ENCODE measurements at regions not wholly inside any gene's neighbourhood (a gene's known extent, or its start where the extent isn't known, plus 50 kb on each side); places are given as distances from the start of the nearest gene placed in this dataset.

DNA sequence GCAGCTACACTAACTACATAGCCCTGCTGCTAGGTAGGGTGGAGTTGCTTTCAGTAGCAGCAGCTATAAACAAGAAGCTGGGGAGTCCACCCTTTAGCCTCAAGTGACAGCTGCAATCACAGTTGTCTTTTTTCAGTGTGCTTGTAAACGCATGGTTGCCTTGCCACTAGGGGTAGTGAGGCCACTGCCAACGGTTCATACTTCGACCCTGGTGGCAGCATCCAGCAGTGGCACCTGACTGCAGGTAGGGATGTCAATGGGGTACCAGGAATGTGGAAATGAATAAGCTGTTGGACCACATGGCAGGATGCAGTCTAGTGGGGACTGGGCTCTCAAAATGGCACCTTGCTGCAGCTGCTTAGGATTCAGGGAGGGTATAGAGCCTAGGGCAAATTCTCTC, 367.2 kb downstream of the RASEF start (continued):
- TF ChIP-seq PHF8 (IDR thresholded peaks at IDR 0.05; ENCODE audit: borderline replicate concordance, low read depth) (no peak), NR3C1 (IDR thresholded peaks at IDR 0.05) (no peak), SREBF2 (IDR thresholded peaks at IDR 0.05) (no peak), ZSCAN20 (CRISPR knock-in tag; IDR thresholded peaks at IDR 0.05) (no peak), HEYL (CRISPR knock-in tag; IDR thresholded peaks at IDR 0.05) (no peak), RNF2 (IDR thresholded peaks at IDR 0.05; ENCODE audit: borderline replicate concordance, low read depth) (no peak), ZFP36 (IDR thresholded peaks at IDR 0.05; ENCODE audit: borderline replicate concordance, partially characterized antibody) (no peak)

DNA sequence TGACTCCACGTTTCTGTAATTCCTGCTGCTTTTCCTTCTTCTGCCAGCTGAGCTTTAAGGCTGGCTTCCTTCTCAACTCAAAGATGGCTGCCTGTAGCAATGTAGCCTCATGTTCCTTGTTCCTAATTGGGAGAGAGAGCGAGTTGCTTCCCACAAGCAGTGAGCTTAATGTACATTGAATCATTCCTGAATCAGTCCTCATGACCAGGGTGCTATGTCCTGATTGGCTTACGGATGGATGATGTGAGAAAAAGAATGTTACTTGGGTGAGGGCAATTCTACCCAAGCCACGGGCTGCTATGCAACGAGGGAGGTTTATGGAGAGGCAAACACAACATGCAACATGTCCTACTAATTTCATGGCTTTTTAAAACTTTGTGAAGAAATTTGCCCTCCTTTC, 356.2 kb downstream of the RASEF start:
- TF ChIP-seq TP53 (CRISPR knock-in tag; IDR thresholded peaks at IDR 0.05) (no peak), ZFP36 (IDR thresholded peaks at IDR 0.05; ENCODE audit: borderline replicate concordance, partially characterized antibody) (no peak), FOXS1 (CRISPR knock-in tag; IDR thresholded peaks at IDR 0.05) (no peak), POLR2AphosphoS2 (conservative IDR thresholded peaks at IDR 0.05; ENCODE audit: low read length) (no peak), FOSB (CRISPR knock-in tag; IDR thresholded peaks at IDR 0.05) (no peak), SMC3 (IDR thresholded peaks at IDR 0.05) (no peak)
- TF ChIP-seq, protein P1, sequence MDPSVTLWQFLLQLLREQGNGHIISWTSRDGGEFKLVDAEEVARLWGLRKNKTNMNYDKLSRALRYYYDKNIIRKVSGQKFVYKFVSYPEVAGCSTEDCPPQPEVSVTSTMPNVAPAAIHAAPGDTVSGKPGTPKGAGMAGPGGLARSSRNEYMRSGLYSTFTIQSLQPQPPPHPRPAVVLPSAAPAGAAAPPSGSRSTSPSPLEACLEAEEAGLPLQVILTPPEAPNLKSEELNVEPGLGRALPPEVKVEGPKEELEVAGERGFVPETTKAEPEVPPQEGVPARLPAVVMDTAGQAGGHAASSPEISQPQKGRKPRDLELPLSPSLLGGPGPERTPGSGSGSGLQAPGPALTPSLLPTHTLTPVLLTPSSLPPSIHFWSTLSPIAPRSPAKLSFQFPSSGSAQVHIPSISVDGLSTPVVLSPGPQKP (IDR thresholded peaks at IDR 0.05; ENCODE audit: low read depth, low read length): no peak
- TF ChIP-seq, protein P2, sequence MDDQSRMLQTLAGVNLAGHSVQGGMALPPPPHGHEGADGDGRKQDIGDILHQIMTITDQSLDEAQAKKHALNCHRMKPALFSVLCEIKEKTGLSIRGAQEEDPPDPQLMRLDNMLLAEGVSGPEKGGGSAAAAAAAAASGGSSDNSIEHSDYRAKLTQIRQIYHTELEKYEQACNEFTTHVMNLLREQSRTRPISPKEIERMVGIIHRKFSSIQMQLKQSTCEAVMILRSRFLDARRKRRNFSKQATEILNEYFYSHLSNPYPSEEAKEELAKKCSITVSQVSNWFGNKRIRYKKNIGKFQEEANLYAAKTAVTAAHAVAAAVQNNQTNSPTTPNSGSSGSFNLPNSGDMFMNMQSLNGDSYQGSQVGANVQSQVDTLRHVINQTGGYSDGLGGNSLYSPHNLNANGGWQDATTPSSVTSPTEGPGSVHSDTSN (IDR thresholded peaks at IDR 0.05): no peak
- Histone ChIP-seq H3K4me2 (no peak overlapping the region), H3K9me3 (no peaks in the 10 kb centered on the region), H3K4me3 (no peak overlapping the region), H3K4me1 (no peaks in the 10 kb centered on the region), H3K27ac (no peak overlapping the region)
- 13% methylated on average over 5 of the region's 5 CpGs for WGBS (ENCODE audit: missing lambda C conversion rate)
- ATAC-seq (0 out of 6 replicates have a peak, but pooled peaks of 1 of the 2 experiments have one; percentile 13), DNase-seq (ENCODE audit: low read depth in 1 of 2, low spot score in 1 of 2) (peak in 1 of 2 experiments; percentile 10), FAIRE-seq (no peak)
- POLR2A ChIA-PET: no interaction called here
- CTCF ChIA-PET: interaction anchor here (0.6 kb wide), 1 partner anchor 15 kb away, joined by 3 read pairs; no protein-coding TSS in a partner anchor

DNA sequence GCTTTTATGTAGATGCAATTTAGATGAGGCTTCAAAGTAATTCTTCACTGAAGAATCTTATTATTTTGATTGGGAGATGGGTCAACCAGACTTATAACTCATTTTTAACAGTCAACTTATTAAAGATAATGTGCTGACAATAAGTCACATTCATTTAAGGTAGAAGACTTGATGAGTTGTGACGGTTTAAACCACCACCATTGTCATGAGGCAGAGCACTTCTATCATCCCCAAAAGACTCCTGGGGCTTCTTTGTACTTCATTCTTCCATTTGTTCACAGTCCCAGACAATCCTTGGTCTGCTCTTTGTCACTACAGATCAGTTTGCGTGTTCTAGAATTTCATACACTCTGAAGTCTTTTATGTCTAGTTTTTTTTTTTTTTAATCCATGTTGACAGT, 346.1 kb downstream of the RASEF start:
- Histone ChIP-seq H3K9me3 (no peaks in the 10 kb centered on the region), H3K27ac (no peak overlapping the region), H3K4me3 (no peak overlapping the region), H3K4me2 (no peak overlapping the region), H3K4me1 (no peaks in the 10 kb centered on the region)
- CTCF ChIA-PET: no interaction called here
- 11% methylated on average over 2 of the region's 2 CpGs for whole genome bisulfite sequencing (ENCODE audit: missing lambda C conversion rate)
- POLR2A ChIA-PET: no interaction called here
- TF ChIP-seq ZNF302 (CRISPR knock-in tag; IDR thresholded peaks at IDR 0.05) (no peak), BHLHE40 (IDR thresholded peaks at IDR 0.05; ENCODE audit: low read depth, low read length) (no peak), TFCP2L1 (CRISPR knock-in tag; IDR thresholded peaks at IDR 0.05) (no peak), HOXB5 (CRISPR knock-in tag; IDR thresholded peaks at IDR 0.05) (no peak), HDAC2 (IDR thresholded peaks at IDR 0.05) (no peak), ESRRA (IDR thresholded peaks at IDR 0.05; ENCODE audit: borderline replicate concordance, low read length) (no peak), PHF8 (IDR thresholded peaks at IDR 0.05; ENCODE audit: borderline replicate concordance, low read depth) (no peak), RFX5 (IDR thresholded peaks at IDR 0.05) (no peak), NFE2L2 (conservative IDR thresholded peaks at IDR 0.05; ENCODE audit: low read length) (no peak)
- TF ChIP-seq, protein P3, sequence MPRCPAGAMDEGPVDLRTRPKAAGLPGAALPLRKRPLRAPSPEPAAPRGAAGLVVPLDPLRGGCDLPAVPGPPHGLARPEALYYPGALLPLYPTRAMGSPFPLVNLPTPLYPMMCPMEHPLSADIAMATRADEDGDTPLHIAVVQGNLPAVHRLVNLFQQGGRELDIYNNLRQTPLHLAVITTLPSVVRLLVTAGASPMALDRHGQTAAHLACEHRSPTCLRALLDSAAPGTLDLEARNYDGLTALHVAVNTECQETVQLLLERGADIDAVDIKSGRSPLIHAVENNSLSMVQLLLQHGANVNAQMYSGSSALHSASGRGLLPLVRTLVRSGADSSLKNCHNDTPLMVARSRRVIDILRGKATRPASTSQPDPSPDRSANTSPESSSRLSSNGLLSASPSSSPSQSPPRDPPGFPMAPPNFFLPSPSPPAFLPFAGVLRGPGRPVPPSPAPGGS (IDR thresholded peaks at IDR 0.05): no peak
- TF ChIP-seq, protein P4, sequence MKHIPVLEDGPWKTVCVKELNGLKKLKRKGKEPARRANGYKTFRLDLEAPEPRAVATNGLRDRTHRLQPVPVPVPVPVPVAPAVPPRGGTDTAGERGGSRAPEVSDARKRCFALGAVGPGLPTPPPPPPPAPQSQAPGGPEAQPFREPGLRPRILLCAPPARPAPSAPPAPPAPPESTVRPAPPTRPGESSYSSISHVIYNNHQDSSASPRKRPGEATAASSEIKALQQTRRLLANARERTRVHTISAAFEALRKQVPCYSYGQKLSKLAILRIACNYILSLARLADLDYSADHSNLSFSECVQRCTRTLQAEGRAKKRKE (CRISPR knock-in tag; IDR thresholded peaks at IDR 0.05; ENCODE audit: low read depth): no peak
- ATAC-seq (no peak), DNase-seq (ENCODE audit: low read depth in 1 of 2, low spot score in 1 of 2) (no peak), FAIRE-seq (no peak)

Data from A549 (cell line).